ENCODE measurements at regions not wholly inside any gene's neighbourhood (a gene's known extent, or its start where the extent isn't known, plus 50 kb on each side); places are given as distances from the start of the nearest gene placed in this dataset.

DNA sequence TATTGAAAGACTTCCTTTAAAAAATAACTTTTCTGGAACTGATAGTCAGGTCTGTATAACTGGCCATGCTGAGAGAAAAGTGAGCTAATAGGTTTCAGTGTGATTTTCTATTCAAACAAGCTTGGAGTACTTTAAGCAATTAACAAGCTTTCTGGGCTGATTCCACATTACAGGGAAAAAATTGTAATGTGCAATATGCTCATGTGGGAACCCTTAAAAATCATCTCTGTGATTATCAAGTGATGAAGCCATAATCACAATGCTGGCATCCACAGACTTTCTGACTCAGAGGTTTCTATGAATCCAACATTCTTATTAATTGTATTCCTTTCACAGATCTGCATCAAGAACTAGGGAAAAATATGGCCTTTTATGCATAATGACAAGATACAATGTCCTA, 212.2 kb upstream of the ACO1 start:
- no peak for ATAC-seq
- SMC1A ChIA-PET (ENCODE audit: uncharacterized antibody, unreplicated experiment): no interaction called here

More for the DNA sequence above, 212.2 kb upstream of the ACO1 start:
- no peak overlapping the region for H3K4me2 ChIP-seq (ENCODE audit: control insufficient read depth, insufficient read depth)
- RAD21 ChIA-PET (ENCODE audit: unreplicated experiment): no interaction called here
- no peak overlapping the region for H3K27ac ChIP-seq (ENCODE audit: control insufficient read depth, insufficient read depth)
- no peaks in the 10 kb centered on the region for H3K36me3 ChIP-seq (ENCODE audit: control insufficient read depth in 2 of 2, insufficient read depth in 2 of 2, low read length in 1 of 2)
- intact Hi-C loops (cut with micrococcal nuclease; ENCODE audit: unreplicated experiment) (no loop called here), in situ Hi-C loops (cut with MboI) (no loop called here)
- H3K4me3 ChIP-seq: no peak overlapping the region
- H3K27me3 ChIP-seq (replicated peaks in 1 of 2; ENCODE audit: control insufficient read depth in 2 of 2, insufficient read depth in 2 of 2, low read length in 1 of 2): no peaks in the 10 kb centered on the region
- BruUV-seq (replicated peaks): no TSS peak
- H3K9me3 ChIP-seq (replicated peaks; ENCODE audit: control insufficient read depth, insufficient read depth, low read length): no peaks in the 10 kb centered on the region
- FAIRE-seq (no peak), DNase-seq (ENCODE audit: low read depth, low spot score) (no peak)
- no peak for TF ChIP-seq MYC (IDR thresholded peaks at IDR 0.05; ENCODE audit: insufficient read depth, insufficient read length, insufficient replicate concordance, low read length, severe bottlenecking)
- TF ChIP-seq, protein P1, sequence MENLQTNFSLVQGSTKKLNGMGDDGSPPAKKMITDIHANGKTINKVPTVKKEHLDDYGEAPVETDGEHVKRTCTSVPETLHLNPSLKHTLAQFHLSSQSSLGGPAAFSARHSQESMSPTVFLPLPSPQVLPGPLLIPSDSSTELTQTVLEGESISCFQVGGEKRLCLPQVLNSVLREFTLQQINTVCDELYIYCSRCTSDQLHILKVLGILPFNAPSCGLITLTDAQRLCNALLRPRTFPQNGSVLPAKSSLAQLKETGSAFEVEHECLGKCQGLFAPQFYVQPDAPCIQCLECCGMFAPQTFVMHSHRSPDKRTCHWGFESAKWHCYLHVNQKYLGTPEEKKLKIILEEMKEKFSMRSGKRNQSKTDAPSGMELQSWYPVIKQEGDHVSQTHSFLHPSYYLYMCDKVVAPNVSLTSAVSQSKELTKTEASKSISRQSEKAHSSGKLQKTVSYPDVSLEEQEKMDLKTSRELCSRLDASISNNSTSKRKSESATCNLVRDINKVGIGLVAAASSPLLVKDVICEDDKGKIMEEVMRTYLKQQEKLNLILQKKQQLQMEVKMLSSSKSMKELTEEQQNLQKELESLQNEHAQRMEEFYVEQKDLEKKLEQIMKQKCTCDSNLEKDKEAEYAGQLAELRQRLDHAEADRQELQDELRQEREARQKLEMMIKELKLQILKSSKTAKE (IDR thresholded peaks at IDR 0.05; ENCODE audit: low read depth, poor library complexity, severe bottlenecking): no peak
- TF ChIP-seq NR2F1 (conservative IDR thresholded peaks at IDR 0.05): no peak
- TF ChIP-seq SMARCA5 (IDR thresholded peaks at IDR 0.05): no peak
- no peak for TF ChIP-seq RBBP5 (conservative IDR thresholded peaks at IDR 0.05)
- TF ChIP-seq, protein P2, sequence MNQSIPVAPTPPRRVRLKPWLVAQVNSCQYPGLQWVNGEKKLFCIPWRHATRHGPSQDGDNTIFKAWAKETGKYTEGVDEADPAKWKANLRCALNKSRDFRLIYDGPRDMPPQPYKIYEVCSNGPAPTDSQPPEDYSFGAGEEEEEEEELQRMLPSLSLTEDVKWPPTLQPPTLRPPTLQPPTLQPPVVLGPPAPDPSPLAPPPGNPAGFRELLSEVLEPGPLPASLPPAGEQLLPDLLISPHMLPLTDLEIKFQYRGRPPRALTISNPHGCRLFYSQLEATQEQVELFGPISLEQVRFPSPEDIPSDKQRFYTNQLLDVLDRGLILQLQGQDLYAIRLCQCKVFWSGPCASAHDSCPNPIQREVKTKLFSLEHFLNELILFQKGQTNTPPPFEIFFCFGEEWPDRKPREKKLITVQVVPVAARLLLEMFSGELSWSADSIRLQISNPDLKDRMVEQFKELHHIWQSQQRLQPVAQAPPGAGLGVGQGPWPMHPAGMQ (IDR thresholded peaks at IDR 0.05; ENCODE audit: borderline replicate concordance): no peak
- TF ChIP-seq, protein P3, sequence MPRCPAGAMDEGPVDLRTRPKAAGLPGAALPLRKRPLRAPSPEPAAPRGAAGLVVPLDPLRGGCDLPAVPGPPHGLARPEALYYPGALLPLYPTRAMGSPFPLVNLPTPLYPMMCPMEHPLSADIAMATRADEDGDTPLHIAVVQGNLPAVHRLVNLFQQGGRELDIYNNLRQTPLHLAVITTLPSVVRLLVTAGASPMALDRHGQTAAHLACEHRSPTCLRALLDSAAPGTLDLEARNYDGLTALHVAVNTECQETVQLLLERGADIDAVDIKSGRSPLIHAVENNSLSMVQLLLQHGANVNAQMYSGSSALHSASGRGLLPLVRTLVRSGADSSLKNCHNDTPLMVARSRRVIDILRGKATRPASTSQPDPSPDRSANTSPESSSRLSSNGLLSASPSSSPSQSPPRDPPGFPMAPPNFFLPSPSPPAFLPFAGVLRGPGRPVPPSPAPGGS (IDR thresholded peaks at IDR 0.05; ENCODE audit: borderline replicate concordance, insufficient read depth, low read depth, low read length, poor library complexity, severe bottlenecking): no peak
- TF ChIP-seq MYB (IDR thresholded peaks at IDR 0.05; ENCODE audit: borderline replicate concordance, low read depth, low read length): no peak
- TF ChIP-seq POLR2A (IDR thresholded peaks at IDR 0.05; ENCODE audit: low read depth, low read length): no peak
- TF ChIP-seq, protein P4, sequence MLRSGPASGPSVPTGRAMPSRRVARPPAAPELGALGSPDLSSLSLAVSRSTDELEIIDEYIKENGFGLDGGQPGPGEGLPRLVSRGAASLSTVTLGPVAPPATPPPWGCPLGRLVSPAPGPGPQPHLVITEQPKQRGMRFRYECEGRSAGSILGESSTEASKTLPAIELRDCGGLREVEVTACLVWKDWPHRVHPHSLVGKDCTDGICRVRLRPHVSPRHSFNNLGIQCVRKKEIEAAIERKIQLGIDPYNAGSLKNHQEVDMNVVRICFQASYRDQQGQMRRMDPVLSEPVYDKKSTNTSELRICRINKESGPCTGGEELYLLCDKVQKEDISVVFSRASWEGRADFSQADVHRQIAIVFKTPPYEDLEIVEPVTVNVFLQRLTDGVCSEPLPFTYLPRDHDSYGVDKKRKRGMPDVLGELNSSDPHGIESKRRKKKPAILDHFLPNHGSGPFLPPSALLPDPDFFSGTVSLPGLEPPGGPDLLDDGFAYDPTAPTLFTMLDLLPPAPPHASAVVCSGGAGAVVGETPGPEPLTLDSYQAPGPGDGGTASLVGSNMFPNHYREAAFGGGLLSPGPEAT (IDR thresholded peaks at IDR 0.05; ENCODE audit: low read depth): no peak
- no peak for TF ChIP-seq RUNX3 (IDR thresholded peaks at IDR 0.05; ENCODE audit: low read length)
- TF ChIP-seq, protein P5, sequence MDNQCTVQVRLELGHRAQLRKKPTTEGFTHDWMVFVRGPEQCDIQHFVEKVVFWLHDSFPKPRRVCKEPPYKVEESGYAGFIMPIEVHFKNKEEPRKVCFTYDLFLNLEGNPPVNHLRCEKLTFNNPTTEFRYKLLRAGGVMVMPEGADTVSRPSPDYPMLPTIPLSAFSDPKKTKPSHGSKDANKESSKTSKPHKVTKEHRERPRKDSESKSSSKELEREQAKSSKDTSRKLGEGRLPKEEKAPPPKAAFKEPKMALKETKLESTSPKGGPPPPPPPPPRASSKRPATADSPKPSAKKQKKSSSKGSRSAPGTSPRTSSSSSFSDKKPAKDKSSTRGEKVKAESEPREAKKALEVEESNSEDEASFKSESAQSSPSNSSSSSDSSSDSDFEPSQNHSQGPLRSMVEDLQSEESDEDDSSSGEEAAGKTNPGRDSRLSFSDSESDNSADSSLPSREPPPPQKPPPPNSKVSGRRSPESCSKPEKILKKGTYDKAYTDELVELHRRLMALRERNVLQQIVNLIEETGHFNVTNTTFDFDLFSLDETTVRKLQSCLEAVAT (IDR thresholded peaks at IDR 0.05): no peak
- no peak for TF ChIP-seq IRF4 (IDR thresholded peaks at IDR 0.05; ENCODE audit: low read depth, low read length)
- no peak for TF ChIP-seq MTA2 (IDR thresholded peaks at IDR 0.05; ENCODE audit: low read depth)
- H3K9ac ChIP-seq (ENCODE audit: control insufficient read depth, insufficient read depth, low read length): no peak overlapping the region
- no peaks in the 10 kb centered on the region for H3K79me2 ChIP-seq (ENCODE audit: control insufficient read depth, insufficient read depth, low read length)
- CTCF ChIA-PET: no interaction called here
- POLR2A ChIA-PET: no interaction called here
- no peak overlapping the region for H2AFZ ChIP-seq (ENCODE audit: control insufficient read depth, low read depth, low read length)
- no peaks in the 10 kb centered on the region for H4K20me1 ChIP-seq (ENCODE audit: control insufficient read depth, insufficient read depth)
- no peaks in the 10 kb centered on the region for H3K4me1 ChIP-seq (ENCODE audit: control insufficient read depth, insufficient read depth, low read length)
